ENCODE measurements at regions not wholly inside any gene's neighbourhood (a gene's known extent, or its start where the extent isn't known, plus 50 kb on each side); places are given as distances from the start of the nearest gene placed in this dataset.

GRCh38 chr2:236711440-236711839, 141.8 kb downstream of the ACKR3 start:
- TF ChIP-seq GATAD2A (IDR thresholded peaks at IDR 0.05), result no peak
- no peak for TF ChIP-seq ZNF512 (tag; IDR thresholded peaks at IDR 0.05)
- no peak for TF ChIP-seq HLTF (IDR thresholded peaks at IDR 0.05)
- TF ChIP-seq CEBPB (tag; IDR thresholded peaks at IDR 0.05), result no peak

Measured in K562 (cell line).